WTC11 (cell line): ENCODE measurements at regions not wholly inside any gene's neighbourhood (a gene's known extent, or its start where the extent isn't known, plus 50 kb on each side); places are given as distances from the start of the nearest gene placed in this dataset.

ENCODE experiments used
- ATAC-seq: fragments of 200-7000 bp; cut with Tn5 transposase; 2 replicates; pipeline ENCODE4 v1.10.0; 2021; ENCODE audit warnings: mild to moderate bottlenecking, moderate library complexity
- CTCF ChIA-PET: fragments of 300-600 bp; sonication (Branson Sonifier 250); formaldehyde crosslinking; loops from one replicate; lab custom pipeline; 2021; ENCODE audit warnings: antibody characterized with exemption; lab: Charles Lee
- POLR2A ChIA-PET: fragments of 350-600 bp; sonication (Branson Sonifier 250); formaldehyde crosslinking; loops from one replicate; lab custom pipeline; 2021; ENCODE audit warnings: antibody characterized with exemption; lab: Charles Lee
- DNase-seq: peaks from one replicate; pipeline ENCODE4 v3.0.0; 2021; ENCODE audit warnings: low spot score
- H3K27ac Mint-ChIP-seq: 2 replicates; pipeline ENCODE4 v1.8.0; 2021; ENCODE audit warnings: mixed read lengths
- H3K27me3 Mint-ChIP-seq: 2 replicates; pipeline ENCODE4 v1.8.0; 2021; ENCODE audit warnings: low read depth, mild to moderate bottlenecking, moderate library complexity, mixed read lengths
- H3K36me3 Mint-ChIP-seq: 2 replicates; pipeline ENCODE4 v1.8.0; 2021; ENCODE audit warnings: mixed read lengths
- H3K4me1 Mint-ChIP-seq: 2 replicates; pipeline ENCODE4 v1.8.0; 2022; ENCODE audit warnings: mixed read lengths
- H3K4me3 Mint-ChIP-seq: 2 replicates; pipeline ENCODE4 v1.8.0; 2021; ENCODE audit warnings: mild to moderate bottlenecking, moderate library complexity, mixed read lengths
- H3K9me3 Mint-ChIP-seq: 2 replicates; pipeline ENCODE4 v1.8.0; 2021; ENCODE audit warnings: mixed read lengths
- CREB1 ChIP-seq: sonication (generic); formaldehyde crosslinking; IDR thresholded peaks from 2 replicates; pipeline ENCODE4 v1.8.0; 2023; ENCODE audit warnings: mild to moderate bottlenecking, missing genetic modification reagents
- CREM ChIP-seq: sonication (generic); formaldehyde crosslinking; IDR thresholded peaks from 2 replicates; pipeline ENCODE4 v1.8.1; 2022; ENCODE audit warnings: mild to moderate bottlenecking, missing genetic modification reagents, moderate library complexity
- ESRRA ChIP-seq: sonication (generic); formaldehyde crosslinking; IDR thresholded peaks from 2 replicates; pipeline ENCODE4 v1.8.1; 2022; ENCODE audit warnings: mild to moderate bottlenecking, missing genetic modification reagents, borderline replicate concordance
- GTF2I ChIP-seq: fragments of 250-450 bp; sonication (Bioruptor Pico); conservative IDR thresholded peaks from 2 replicates; pipeline ENCODE4 v1.4.0; 2021; ENCODE audit warnings: mild to moderate bottlenecking
- ZBTB21 ChIP-seq: sonication (generic); formaldehyde crosslinking; IDR thresholded peaks from 2 replicates; pipeline ENCODE4 v1.8.1; 2023; ENCODE audit warnings: mild to moderate bottlenecking, missing genetic modification reagents, borderline replicate concordance
- ZNF138 ChIP-seq: sonication (generic); formaldehyde crosslinking; conservative IDR thresholded peaks from 2 replicates; pipeline ENCODE4 v1.8.1; 2022; ENCODE audit warnings: mild to moderate bottlenecking, moderate library complexity, missing genetic modification reagents
- ZNF232 ChIP-seq: sonication (generic); formaldehyde crosslinking; IDR thresholded peaks from 2 replicates; pipeline ENCODE4 v1.8.0; 2022; ENCODE audit warnings: mild to moderate bottlenecking, missing genetic modification reagents
- ZNF416 ChIP-seq: fragments of 250-450 bp; sonication (Bioruptor Pico); IDR thresholded peaks from 2 replicates; pipeline ENCODE4 v1.9.0; 2021; ENCODE audit warnings: mild to moderate bottlenecking, inconsistent platforms
- TF ChIP-seq, protein P1 (sequence below): sonication (generic); formaldehyde crosslinking; IDR thresholded peaks from 2 replicates; pipeline ENCODE4 v1.8.1; 2022; ENCODE audit warnings: missing genetic modification reagents, borderline replicate concordance
- TF ChIP-seq, protein P2 (sequence below): sonication (generic); formaldehyde crosslinking; IDR thresholded peaks from 2 replicates; pipeline ENCODE4 v1.8.0; 2022; ENCODE audit warnings: mild to moderate bottlenecking, missing genetic modification reagents
- TF ChIP-seq, protein P3 (sequence below): fragments of 200-600 bp; IDR thresholded peaks from 2 replicates; pipeline ENCODE4 v1.8.0; 2022; ENCODE audit warnings: antibody characterized with exemption
- TF ChIP-seq, protein P4 (sequence below): sonication (generic); formaldehyde crosslinking; IDR thresholded peaks from 2 replicates; pipeline ENCODE4 v1.8.0; 2022; ENCODE audit warnings: missing genetic modification reagents
- TF ChIP-seq, protein P5 (sequence below): fragments of 250-450 bp; sonication (Bioruptor Pico); IDR thresholded peaks from 2 replicates; pipeline ENCODE4 v1.9.0; 2021; ENCODE audit warnings: mild to moderate bottlenecking
- TF ChIP-seq, protein P6 (sequence below): sonication (generic); formaldehyde crosslinking; conservative IDR thresholded peaks from 2 replicates; pipeline ENCODE4 v1.8.1; 2022; ENCODE audit warnings: mild to moderate bottlenecking, missing genetic modification reagents
- TF ChIP-seq, protein P7 (sequence below): fragments of 250-450 bp; sonication (Bioruptor Pico); conservative IDR thresholded peaks from 2 replicates; pipeline ENCODE4 v1.9.0; 2021; ENCODE audit warnings: mild to moderate bottlenecking
- TF ChIP-seq, protein P8 (sequence below): sonication (generic); formaldehyde crosslinking; IDR thresholded peaks from 2 replicates; pipeline ENCODE4 v1.8.1; 2023; ENCODE audit warnings: mild to moderate bottlenecking, missing genetic modification reagents, borderline replicate concordance
- TF ChIP-seq, protein P9 (sequence below): sonication (generic); formaldehyde crosslinking; IDR thresholded peaks from 2 replicates; pipeline ENCODE4 v1.8.1; 2022; ENCODE audit warnings: low read depth, mild to moderate bottlenecking, moderate library complexity, missing genetic modification reagents, borderline replicate concordance

DNA sequence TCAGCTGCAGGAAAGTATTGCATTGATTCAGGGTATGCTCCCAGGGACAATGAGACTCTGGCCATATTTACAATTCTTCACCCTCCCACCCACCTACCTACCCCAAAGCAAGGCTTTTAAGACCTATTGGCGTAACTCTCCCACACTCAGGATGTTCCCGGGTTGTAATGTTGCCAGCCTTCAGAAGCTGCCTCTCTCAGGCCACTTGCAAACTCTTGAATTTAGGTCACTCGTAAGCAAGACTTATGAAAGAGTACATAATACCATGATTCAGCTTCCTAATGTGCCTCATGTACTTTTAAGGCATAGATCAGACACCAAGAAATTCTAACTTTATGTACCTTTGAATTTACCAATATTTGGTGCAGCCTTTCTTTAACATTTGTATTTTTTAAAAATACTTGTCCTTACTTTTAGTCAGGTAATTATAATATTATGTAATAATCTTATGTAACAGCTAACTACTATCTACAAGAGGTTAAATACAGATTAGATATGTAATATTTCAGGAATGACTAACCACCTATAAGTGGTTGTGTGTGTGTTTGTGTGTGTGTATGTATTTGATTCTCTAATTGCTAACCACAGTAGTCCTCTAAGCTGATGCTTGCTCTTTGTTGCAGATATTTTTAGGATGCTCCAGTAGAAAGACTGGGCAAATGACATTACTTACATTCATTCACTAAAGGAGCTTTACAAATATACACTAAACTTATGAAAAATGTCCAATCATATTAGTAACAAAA is 630.5 kb upstream of the MEF2C start:
- ATAC-seq (no peak), DNase-seq (no peak)
- POLR2A ChIA-PET: no interaction called here
- Mint-ChIP-seq H3K4me1 (no peaks in the 10 kb centered on the region), H3K9me3 (peaks cover under 1% of the 10 kb centered on the region), H3K27ac (no peak overlapping the region), H3K36me3 (no peaks in the 10 kb centered on the region), H3K27me3 (no peaks in the 10 kb centered on the region), H3K4me3 (no peak overlapping the region)
- TF ChIP-seq, protein P1, sequence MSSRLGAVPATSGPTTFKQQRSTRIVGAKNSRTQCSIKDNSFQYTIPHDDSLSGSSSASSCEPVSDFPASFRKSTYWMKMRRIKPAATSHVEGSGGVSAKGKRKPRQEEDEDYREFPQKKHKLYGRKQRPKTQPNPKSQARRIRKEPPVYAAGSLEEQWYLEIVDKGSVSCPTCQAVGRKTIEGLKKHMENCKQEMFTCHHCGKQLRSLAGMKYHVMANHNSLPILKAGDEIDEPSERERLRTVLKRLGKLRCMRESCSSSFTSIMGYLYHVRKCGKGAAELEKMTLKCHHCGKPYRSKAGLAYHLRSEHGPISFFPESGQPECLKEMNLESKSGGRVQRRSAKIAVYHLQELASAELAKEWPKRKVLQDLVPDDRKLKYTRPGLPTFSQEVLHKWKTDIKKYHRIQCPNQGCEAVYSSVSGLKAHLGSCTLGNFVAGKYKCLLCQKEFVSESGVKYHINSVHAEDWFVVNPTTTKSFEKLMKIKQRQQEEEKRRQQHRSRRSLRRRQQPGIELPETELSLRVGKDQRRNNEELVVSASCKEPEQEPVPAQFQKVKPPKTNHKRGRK: no peak
- TF ChIP-seq, protein P2, sequence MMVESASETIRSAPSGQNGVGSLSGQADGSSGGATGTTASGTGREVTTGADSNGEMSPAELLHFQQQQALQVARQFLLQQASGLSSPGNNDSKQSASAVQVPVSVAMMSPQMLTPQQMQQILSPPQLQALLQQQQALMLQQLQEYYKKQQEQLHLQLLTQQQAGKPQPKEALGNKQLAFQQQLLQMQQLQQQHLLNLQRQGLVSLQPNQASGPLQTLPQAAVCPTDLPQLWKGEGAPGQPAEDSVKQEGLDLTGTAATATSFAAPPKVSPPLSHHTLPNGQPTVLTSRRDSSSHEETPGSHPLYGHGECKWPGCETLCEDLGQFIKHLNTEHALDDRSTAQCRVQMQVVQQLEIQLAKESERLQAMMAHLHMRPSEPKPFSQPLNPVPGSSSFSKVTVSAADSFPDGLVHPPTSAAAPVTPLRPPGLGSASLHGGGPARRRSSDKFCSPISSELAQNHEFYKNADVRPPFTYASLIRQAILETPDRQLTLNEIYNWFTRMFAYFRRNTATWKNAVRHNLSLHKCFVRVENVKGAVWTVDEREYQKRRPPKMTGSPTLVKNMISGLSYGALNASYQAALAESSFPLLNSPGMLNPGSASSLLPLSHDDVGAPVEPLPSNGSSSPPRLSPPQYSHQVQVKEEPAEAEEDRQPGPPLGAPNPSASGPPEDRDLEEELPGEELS (CRISPR knock-in tag): no peak
- TF ChIP-seq, protein P3, sequence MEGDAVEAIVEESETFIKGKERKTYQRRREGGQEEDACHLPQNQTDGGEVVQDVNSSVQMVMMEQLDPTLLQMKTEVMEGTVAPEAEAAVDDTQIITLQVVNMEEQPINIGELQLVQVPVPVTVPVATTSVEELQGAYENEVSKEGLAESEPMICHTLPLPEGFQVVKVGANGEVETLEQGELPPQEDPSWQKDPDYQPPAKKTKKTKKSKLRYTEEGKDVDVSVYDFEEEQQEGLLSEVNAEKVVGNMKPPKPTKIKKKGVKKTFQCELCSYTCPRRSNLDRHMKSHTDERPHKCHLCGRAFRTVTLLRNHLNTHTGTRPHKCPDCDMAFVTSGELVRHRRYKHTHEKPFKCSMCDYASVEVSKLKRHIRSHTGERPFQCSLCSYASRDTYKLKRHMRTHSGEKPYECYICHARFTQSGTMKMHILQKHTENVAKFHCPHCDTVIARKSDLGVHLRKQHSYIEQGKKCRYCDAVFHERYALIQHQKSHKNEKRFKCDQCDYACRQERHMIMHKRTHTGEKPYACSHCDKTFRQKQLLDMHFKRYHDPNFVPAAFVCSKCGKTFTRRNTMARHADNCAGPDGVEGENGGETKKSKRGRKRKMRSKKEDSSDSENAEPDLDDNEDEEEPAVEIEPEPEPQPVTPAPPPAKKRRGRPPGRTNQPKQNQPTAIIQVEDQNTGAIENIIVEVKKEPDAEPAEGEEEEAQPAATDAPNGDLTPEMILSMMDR: no peak
- TF ChIP-seq ZBTB21 (CRISPR knock-in tag): no peak
- no peak for TF ChIP-seq ZNF138
- TF ChIP-seq, protein P4, sequence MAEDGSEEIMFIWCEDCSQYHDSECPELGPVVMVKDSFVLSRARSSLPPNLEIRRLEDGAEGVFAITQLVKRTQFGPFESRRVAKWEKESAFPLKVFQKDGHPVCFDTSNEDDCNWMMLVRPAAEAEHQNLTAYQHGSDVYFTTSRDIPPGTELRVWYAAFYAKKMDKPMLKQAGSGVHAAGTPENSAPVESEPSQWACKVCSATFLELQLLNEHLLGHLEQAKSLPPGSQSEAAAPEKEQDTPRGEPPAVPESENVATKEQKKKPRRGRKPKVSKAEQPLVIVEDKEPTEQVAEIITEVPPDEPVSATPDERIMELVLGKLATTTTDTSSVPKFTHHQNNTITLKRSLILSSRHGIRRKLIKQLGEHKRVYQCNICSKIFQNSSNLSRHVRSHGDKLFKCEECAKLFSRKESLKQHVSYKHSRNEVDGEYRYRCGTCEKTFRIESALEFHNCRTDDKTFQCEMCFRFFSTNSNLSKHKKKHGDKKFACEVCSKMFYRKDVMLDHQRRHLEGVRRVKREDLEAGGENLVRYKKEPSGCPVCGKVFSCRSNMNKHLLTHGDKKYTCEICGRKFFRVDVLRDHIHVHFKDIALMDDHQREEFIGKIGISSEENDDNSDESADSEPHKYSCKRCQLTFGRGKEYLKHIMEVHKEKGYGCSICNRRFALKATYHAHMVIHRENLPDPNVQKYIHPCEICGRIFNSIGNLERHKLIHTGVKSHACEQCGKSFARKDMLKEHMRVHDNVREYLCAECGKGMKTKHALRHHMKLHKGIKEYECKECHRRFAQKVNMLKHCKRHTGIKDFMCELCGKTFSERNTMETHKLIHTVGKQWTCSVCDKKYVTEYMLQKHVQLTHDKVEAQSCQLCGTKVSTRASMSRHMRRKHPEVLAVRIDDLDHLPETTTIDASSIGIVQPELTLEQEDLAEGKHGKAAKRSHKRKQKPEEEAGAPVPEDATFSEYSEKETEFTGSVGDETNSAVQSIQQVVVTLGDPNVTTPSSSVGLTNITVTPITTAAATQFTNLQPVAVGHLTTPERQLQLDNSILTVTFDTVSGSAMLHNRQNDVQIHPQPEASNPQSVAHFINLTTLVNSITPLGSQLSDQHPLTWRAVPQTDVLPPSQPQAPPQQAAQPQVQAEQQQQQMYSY (CRISPR knock-in tag): no peak
- TF ChIP-seq, protein P5, sequence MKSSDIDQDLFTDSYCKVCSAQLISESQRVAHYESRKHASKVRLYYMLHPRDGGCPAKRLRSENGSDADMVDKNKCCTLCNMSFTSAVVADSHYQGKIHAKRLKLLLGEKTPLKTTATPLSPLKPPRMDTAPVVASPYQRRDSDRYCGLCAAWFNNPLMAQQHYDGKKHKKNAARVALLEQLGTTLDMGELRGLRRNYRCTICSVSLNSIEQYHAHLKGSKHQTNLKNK (CRISPR knock-in tag): no peak
- no peak for TF ChIP-seq ZNF232
- TF ChIP-seq, protein P6, sequence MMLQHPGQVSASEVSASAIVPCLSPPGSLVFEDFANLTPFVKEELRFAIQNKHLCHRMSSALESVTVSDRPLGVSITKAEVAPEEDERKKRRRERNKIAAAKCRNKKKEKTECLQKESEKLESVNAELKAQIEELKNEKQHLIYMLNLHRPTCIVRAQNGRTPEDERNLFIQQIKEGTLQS (CRISPR knock-in tag): no peak
- no peak for TF ChIP-seq ESRRA
- no peak for TF ChIP-seq CREM (CRISPR knock-in tag)
- TF ChIP-seq, protein P7, sequence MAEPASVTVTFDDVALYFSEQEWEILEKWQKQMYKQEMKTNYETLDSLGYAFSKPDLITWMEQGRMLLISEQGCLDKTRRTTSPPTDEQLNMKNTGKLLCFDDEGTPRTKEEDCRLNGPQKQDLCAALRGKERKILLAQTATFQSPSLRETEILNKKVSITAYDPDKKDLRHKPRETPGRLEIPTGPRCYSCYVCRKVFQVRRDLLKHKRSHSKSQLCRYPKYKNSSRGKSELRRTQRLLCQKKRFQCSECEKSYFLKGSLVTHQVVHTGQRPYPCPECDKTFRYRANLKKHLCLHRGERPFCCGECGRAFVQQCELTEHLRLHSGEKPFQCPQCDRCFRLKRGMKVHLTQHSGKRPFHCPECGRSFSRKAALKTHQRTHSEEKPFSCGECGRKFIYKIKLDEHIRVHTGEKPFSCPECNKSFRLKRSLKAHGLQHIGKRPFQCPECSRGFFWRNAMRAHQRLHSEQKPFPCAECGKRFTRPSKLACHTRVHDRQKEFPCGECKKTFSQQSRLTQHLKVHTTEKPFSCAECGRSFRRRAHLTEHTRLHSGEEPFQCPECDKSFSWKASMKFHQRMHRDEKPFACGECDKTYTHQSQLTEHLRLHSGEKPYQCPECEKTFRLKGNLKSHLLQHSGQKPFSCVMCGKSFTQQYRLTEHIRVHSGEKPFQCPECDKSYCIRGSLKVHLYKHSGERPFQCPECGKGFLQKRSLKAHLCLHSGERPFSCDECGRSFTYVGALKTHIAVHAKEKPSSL (CRISPR knock-in tag): no peak
- no peak for TF ChIP-seq ZNF416 (CRISPR knock-in tag)
- TF ChIP-seq, protein P8, sequence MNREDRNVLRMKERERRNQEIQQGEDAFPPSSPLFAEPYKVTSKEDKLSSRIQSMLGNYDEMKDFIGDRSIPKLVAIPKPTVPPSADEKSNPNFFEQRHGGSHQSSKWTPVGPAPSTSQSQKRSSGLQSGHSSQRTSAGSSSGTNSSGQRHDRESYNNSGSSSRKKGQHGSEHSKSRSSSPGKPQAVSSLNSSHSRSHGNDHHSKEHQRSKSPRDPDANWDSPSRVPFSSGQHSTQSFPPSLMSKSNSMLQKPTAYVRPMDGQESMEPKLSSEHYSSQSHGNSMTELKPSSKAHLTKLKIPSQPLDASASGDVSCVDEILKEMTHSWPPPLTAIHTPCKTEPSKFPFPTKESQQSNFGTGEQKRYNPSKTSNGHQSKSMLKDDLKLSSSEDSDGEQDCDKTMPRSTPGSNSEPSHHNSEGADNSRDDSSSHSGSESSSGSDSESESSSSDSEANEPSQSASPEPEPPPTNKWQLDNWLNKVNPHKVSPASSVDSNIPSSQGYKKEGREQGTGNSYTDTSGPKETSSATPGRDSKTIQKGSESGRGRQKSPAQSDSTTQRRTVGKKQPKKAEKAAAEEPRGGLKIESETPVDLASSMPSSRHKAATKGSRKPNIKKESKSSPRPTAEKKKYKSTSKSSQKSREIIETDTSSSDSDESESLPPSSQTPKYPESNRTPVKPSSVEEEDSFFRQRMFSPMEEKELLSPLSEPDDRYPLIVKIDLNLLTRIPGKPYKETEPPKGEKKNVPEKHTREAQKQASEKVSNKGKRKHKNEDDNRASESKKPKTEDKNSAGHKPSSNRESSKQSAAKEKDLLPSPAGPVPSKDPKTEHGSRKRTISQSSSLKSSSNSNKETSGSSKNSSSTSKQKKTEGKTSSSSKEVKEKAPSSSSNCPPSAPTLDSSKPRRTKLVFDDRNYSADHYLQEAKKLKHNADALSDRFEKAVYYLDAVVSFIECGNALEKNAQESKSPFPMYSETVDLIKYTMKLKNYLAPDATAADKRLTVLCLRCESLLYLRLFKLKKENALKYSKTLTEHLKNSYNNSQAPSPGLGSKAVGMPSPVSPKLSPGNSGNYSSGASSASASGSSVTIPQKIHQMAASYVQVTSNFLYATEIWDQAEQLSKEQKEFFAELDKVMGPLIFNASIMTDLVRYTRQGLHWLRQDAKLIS: no peak
- TF ChIP-seq, protein P9, sequence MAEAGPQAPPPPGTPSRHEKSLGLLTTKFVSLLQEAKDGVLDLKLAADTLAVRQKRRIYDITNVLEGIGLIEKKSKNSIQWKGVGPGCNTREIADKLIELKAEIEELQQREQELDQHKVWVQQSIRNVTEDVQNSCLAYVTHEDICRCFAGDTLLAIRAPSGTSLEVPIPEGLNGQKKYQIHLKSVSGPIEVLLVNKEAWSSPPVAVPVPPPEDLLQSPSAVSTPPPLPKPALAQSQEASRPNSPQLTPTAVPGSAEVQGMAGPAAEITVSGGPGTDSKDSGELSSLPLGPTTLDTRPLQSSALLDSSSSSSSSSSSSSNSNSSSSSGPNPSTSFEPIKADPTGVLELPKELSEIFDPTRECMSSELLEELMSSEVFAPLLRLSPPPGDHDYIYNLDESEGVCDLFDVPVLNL (CRISPR knock-in tag): no peak
- TF ChIP-seq CREB1 (CRISPR knock-in tag): no peak
- TF ChIP-seq GTF2I (CRISPR knock-in tag): no peak
- CTCF ChIA-PET: no interaction called here
